ENCODE measurements at regions not wholly inside any gene's neighbourhood (a gene's known extent, or its start where the extent isn't known, plus 50 kb on each side); places are given as distances from the start of the nearest gene placed in this dataset.

DNA sequence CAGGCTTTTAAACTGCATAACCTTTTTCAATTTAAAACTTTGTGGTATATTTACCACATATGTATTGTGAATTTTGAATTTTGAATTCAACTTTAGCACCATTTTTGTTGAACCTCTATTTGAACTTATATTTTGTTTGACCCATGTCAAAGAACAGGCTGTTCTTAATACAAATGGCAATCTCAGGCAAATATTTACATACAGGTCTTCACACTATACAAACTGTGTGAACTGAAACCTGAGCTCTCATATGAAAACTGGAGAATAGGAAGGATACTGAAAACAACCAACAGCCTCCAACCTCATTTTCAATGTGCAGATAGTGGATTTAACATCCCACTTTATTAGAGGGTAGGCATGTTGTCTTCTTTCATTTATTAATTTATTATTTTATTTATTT lies 491.8 kb downstream of the KCNJ3 start:
- intact Hi-C loops (cut with DNase I) = no loop called here
- no peak for DNase-seq (ENCODE audit: low spot score in 2 of 2)
- TF ChIP-seq, protein P1, sequence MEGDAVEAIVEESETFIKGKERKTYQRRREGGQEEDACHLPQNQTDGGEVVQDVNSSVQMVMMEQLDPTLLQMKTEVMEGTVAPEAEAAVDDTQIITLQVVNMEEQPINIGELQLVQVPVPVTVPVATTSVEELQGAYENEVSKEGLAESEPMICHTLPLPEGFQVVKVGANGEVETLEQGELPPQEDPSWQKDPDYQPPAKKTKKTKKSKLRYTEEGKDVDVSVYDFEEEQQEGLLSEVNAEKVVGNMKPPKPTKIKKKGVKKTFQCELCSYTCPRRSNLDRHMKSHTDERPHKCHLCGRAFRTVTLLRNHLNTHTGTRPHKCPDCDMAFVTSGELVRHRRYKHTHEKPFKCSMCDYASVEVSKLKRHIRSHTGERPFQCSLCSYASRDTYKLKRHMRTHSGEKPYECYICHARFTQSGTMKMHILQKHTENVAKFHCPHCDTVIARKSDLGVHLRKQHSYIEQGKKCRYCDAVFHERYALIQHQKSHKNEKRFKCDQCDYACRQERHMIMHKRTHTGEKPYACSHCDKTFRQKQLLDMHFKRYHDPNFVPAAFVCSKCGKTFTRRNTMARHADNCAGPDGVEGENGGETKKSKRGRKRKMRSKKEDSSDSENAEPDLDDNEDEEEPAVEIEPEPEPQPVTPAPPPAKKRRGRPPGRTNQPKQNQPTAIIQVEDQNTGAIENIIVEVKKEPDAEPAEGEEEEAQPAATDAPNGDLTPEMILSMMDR (IDR thresholded peaks at IDR 0.05) = no peak

DNA sequence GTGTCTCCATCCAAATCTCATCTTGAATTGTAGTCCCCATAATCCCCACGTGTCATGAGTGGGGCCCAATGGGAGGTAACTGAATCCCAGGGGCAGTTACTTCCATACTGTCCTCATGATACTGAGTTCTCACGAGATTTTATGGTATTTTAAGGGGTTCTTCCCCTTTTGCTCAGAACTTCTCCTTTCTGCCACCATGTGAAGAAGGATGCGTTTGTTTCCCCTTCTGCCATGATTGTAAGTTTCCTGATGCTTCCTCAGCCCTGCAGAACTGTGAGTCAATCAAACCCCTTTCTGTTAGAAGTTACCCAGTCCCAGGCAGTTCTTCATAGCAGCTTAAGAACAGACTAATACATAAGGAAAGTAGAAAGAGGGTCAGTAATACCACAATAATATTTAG lies 480.4 kb downstream of the KCNJ3 start:
- TF ChIP-seq, protein P1 (IDR thresholded peaks at IDR 0.05) = no peak
- Histone ChIP-seq H3K27me3 (no peaks in the 10 kb centered on the region), H3K4me1 (no peaks in the 10 kb centered on the region), H3K4me3 (no peak overlapping the region), H3K27ac (no peak overlapping the region), H3K36me3 (no peaks in the 10 kb centered on the region), H3K9me3 (no peaks in the 10 kb centered on the region)
- intact Hi-C loops (cut with DNase I) = no loop called here
- no peak for DNase-seq (ENCODE audit: low spot score in 2 of 2)

More for the DNA sequence above, 491.8 kb downstream of the KCNJ3 start:
- Histone ChIP-seq H3K4me1 (no peaks in the 10 kb centered on the region), H3K27ac (no peak overlapping the region), H3K9me3 (no peaks in the 10 kb centered on the region), H3K4me3 (no peak overlapping the region), H3K27me3 (no peaks in the 10 kb centered on the region), H3K36me3 (no peaks in the 10 kb centered on the region)

DNA sequence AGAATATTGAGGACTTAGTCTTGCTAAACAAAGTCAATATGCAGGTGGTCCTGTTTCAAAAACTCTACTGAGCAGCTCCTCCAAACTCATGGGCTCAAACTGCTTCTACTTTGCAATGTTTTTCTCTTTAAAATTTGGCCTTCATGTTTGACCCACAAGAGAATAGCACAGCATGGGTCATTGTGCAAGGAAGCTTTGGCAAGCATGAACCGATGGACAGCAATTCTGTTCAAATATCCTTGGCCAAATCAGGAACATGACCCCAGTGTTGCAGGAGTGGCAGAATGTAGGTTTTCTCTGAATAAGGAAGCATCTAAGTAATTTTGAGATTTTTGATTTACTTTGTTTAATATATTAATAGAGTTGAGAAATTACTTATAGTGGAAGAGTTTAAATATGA lies 477.9 kb downstream of the KCNJ3 start:
- Histone ChIP-seq H3K9me3 (no peaks in the 10 kb centered on the region), H3K4me1 (no peaks in the 10 kb centered on the region), H3K36me3 (no peaks in the 10 kb centered on the region), H3K27ac (no peak overlapping the region), H3K4me3 (no peak overlapping the region), H3K27me3 (no peaks in the 10 kb centered on the region)
- DNase-seq (ENCODE audit: low spot score in 2 of 2) = no peak
- intact Hi-C loops (cut with DNase I) = no loop called here
- TF ChIP-seq, protein P1 (IDR thresholded peaks at IDR 0.05) = no peak

DNA sequence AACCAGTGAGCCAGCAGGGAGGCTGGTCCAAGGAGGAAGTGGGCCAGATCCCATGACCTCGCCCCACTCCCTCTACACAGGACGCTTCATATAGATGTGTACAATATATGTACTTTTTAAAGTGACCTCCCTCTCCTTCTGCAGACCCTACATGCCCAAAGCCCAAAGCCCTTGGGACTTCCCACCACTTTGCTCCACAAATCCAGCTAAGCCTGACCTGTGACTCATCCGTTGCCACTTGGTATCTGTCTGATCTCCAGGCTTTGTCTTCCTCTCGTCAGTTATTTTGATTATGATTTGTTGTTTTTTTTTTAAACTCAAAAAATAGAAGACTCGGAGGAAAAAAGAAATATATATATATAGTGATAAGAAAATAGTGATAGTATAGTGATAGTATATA lies 470.8 kb downstream of the KCNJ3 start:
- TF ChIP-seq, protein P1 (IDR thresholded peaks at IDR 0.05) = no peak
- H3K4me3 ChIP-seq = no peak overlapping the region
- no peak for DNase-seq (ENCODE audit: low spot score in 2 of 2)

DNA sequence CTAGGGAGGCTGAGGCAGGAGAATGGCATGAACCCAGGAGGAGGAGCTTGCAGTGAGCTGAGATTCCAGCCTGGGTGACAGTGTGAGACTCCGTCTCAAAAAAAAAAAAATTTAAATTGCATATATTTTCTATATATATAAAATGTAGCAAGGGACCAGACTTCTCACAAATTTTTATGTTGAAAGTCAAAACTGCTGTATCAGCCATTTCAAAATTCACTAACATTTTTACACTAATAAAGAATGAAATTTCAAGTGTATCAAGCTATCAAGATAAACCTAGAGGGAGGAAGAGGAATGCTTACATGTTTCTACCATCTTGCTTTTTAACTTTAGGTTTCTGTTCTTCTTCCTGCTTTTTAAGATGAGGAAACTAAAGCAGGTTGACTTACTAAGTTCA lies 464.0 kb downstream of the KCNJ3 start:
- no peaks in the 10 kb centered on the region for H3K27me3 ChIP-seq
- H3K9me3 ChIP-seq = no peaks in the 10 kb centered on the region
- DNase-seq (ENCODE audit: low spot score in 2 of 2) = no peak
- intact Hi-C loops (cut with DNase I) = no loop called here
- no peak overlapping the region for H3K27ac ChIP-seq
- no peaks in the 10 kb centered on the region for H3K36me3 ChIP-seq
- H3K4me3 ChIP-seq = no peak overlapping the region
- TF ChIP-seq, protein P1 (IDR thresholded peaks at IDR 0.05) = no peak
- H3K4me1 ChIP-seq = no peaks in the 10 kb centered on the region

More for the DNA sequence above, 470.8 kb downstream of the KCNJ3 start:
- Histone ChIP-seq H3K27ac (no peak overlapping the region), H3K36me3 (no peaks in the 10 kb centered on the region), H3K9me3 (no peaks in the 10 kb centered on the region), H3K4me1 (no peaks in the 10 kb centered on the region), H3K27me3 (no peaks in the 10 kb centered on the region)
- intact Hi-C loops (cut with DNase I) = no loop called here

DNA sequence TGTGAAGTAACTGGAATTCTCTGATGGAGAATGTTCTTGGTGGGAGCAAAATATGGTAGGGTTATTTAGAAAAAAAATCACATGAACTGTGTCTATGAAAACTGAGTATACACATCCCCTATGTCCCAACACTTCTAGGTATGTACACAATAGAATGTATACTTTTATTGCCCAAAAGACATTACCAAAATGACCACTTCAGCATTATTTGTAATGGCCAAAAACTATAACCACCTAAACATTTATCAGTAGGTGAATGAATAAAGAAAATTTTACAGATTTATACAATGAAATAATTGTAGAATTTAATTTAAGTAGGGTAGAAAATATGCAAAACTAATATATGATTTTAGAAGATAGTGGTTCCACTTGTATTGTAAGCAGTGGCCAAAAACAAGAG lies 462.8 kb downstream of the KCNJ3 start:
- Histone ChIP-seq H3K9me3 (no peaks in the 10 kb centered on the region), H3K4me1 (no peaks in the 10 kb centered on the region), H3K27ac (no peak overlapping the region), H3K4me3 (no peak overlapping the region), H3K36me3 (no peaks in the 10 kb centered on the region), H3K27me3 (no peaks in the 10 kb centered on the region)
- TF ChIP-seq, protein P1 (IDR thresholded peaks at IDR 0.05) = no peak
- DNase-seq (ENCODE audit: low spot score in 2 of 2) = no peak
- intact Hi-C loops (cut with DNase I) = no loop called here
